GM21515 (cell line): ENCODE measurements at regions not wholly inside any gene's neighbourhood (a gene's known extent, or its start where the extent isn't known, plus 50 kb on each side); places are given as distances from the start of the nearest gene placed in this dataset.

Experiments
- ATAC-seq: cut with Tn5 transposase; IDR thresholded peaks from one replicate; pipeline ENCODE4 v1.9.1; 2021; ENCODE audit not compliant: unreplicated experiment

GRCh38 chr5:2196989-2197619 lies 314.4 kb upstream of the IRX4 start:
- no peak for ATAC-seq

- ATAC-seq = no peak
Measured at GRCh38 chr5:2196416-2196815, 313.7 kb upstream of the IRX4 start.

GRCh38 chr5:2194949-2195348 lies 312.2 kb upstream of the IRX4 start:
- ATAC-seq = no peak

GRCh38 chr5:2194236-2194555 lies 311.5 kb upstream of the IRX4 start:
- no peak for ATAC-seq

GRCh38 chr5:2193542-2194235 lies 311.0 kb upstream of the IRX4 start:
- ATAC-seq = no peak

- no peak for ATAC-seq
Measured at GRCh38 chr5:2193142-2193541, 310.4 kb upstream of the IRX4 start.

GRCh38 chr5:2192496-2192895 lies 309.8 kb upstream of the IRX4 start:
- no peak for ATAC-seq

GRCh38 chr5:2191972-2192371 lies 309.2 kb upstream of the IRX4 start:
- ATAC-seq = no peak

- ATAC-seq = no peak
Measured at GRCh38 chr5:2190549-2190948, 307.8 kb upstream of the IRX4 start.

GRCh38 chr5:2188661-2189060 lies 305.9 kb upstream of the IRX4 start:
- ATAC-seq = no peak

GRCh38 chr5:2188137-2188536 lies 305.4 kb upstream of the IRX4 start:
- ATAC-seq = no peak

- ATAC-seq = no peak
Measured at GRCh38 chr5:2187687-2188086, 305.0 kb upstream of the IRX4 start.

- ATAC-seq = no peak
Measured at GRCh38 chr5:2187156-2187555, 304.4 kb upstream of the IRX4 start.

GRCh38 chr5:2186472-2187015 lies 303.8 kb upstream of the IRX4 start:
- ATAC-seq = no peak

GRCh38 chr5:2185646-2186471 lies 303.1 kb upstream of the IRX4 start:
- ATAC-seq = no peak

- ATAC-seq = no peak
Measured at GRCh38 chr5:2184563-2185540, 302.1 kb upstream of the IRX4 start.

GRCh38 chr5:2184026-2184366 lies 301.3 kb upstream of the IRX4 start:
- ATAC-seq = no peak

GRCh38 chr5:2183154-2184025 lies 300.7 kb upstream of the IRX4 start:
- no peak for ATAC-seq

GRCh38 chr5:2182020-2182419 lies 299.3 kb upstream of the IRX4 start:
- no peak for ATAC-seq

- ATAC-seq = no peak
Measured at GRCh38 chr5:2181557-2181956, 298.8 kb upstream of the IRX4 start.
